ENCODE measurements at regions not wholly inside any gene's neighbourhood (a gene's known extent, or its start where the extent isn't known, plus 50 kb on each side); places are given as distances from the start of the nearest gene placed in this dataset.

GRCh38 chr6:27188885-27189418, 58.5 kb upstream of the PRSS16 start:
- TF ChIP-seq CTCF (IDR thresholded peaks at IDR 0.05) (peak; percentile 76), POLR2A (IDR thresholded peaks at IDR 0.05; ENCODE audit: low read length) (no peak)

Data from A549 (cell line).